ENCODE measurements at regions not wholly inside any gene's neighbourhood (a gene's known extent, or its start where the extent isn't known, plus 50 kb on each side); places are given as distances from the start of the nearest gene placed in this dataset.

GRCh38 chr10:9911488-9911887, 1106.2 kb upstream of the CELF2 start:
- ChIA-PET CTCF (no interaction called here), RAD21 (ENCODE audit: low non-redundant PET in 1 of 2, low total read pairs in 2 of 2, uncharacterized antibody in 2 of 2, unreplicated experiment in 2 of 2) (no interaction called here), POLR2A (no interaction called here)
- H3K9me2 ChIP-seq (ENCODE audit: insufficient read depth), result no peaks in the 10 kb centered on the region
- DNase-seq (ENCODE audit: low read depth, low spot score), result no peak
- H3K27me3 ChIP-seq (ENCODE audit: insufficient read depth, low read length), result no peaks in the 10 kb centered on the region
- BruUV-seq (replicated peaks), result no TSS peak
- ATAC-seq, result no peak
- no peak overlapping the region for H3K27ac ChIP-seq (ENCODE audit: low read depth, low read length)
- H2AFZ ChIP-seq (ENCODE audit: low read depth, low read length, poor library complexity, severe bottlenecking), result no peak overlapping the region
- no peak for TF ChIP-seq SRF (IDR thresholded peaks at IDR 0.05; ENCODE audit: low read depth)
- no peak for TF ChIP-seq POLR2A (IDR thresholded peaks at IDR 0.05; ENCODE audit: borderline replicate concordance, extremely low read depth, insufficient read depth, insufficient read length)
- TF ChIP-seq EZH2 (IDR thresholded peaks at IDR 0.05), result no peak
- no peak for TF ChIP-seq REST (IDR thresholded peaks at IDR 0.05; ENCODE audit: low read depth)
- no peak for TF ChIP-seq JUND (IDR thresholded peaks at IDR 0.05)
- no peak for TF ChIP-seq EGR1 (IDR thresholded peaks at IDR 0.05; ENCODE audit: low read depth)
- no peak overlapping the region for H3K4me2 ChIP-seq (ENCODE audit: low read length)
- H3K36me3 ChIP-seq (ENCODE audit: control insufficient read depth in 1 of 2, insufficient read depth in 2 of 2, low read length in 2 of 2), result no peaks in the 10 kb centered on the region
- intact Hi-C loops (cut with micrococcal nuclease), result no loop called here
- no peak overlapping the region for H3K9ac ChIP-seq (ENCODE audit: low read length)
- H3K4me1 ChIP-seq (ENCODE audit: control insufficient read depth in 1 of 2, insufficient read depth in 2 of 2, low read length in 2 of 2), result no peaks in the 10 kb centered on the region
- no peaks in the 10 kb centered on the region for H4K20me1 ChIP-seq (ENCODE audit: insufficient read depth)
- no peaks in the 10 kb centered on the region for H3K79me2 ChIP-seq (ENCODE audit: insufficient read depth, low read length)
- H3K4me3 ChIP-seq (replicated peaks in 1 of 2; ENCODE audit: low read depth in 1 of 2, low read length in 2 of 2), result no peak overlapping the region
- H3K9me3 ChIP-seq (ENCODE audit: control insufficient read depth in 1 of 2, insufficient read depth in 1 of 2, low read depth in 1 of 2, low read length in 2 of 2), result peaks cover 5 to 26% of the 10 kb centered on the region in 2 experiments; a peak in 2 of 4 replicates

GRCh38 chr10:9913876-9914514, 1103.7 kb upstream of the CELF2 start:
- no peaks in the 10 kb centered on the region for H3K9me2 ChIP-seq (ENCODE audit: insufficient read depth)
- TF ChIP-seq ZNF274 (IDR thresholded peaks at IDR 0.05; ENCODE audit: low read depth, low read length), result no peak
- no peak for TF ChIP-seq EZH2phosphoT487 (IDR thresholded peaks at IDR 0.05; ENCODE audit: borderline replicate concordance)
- TF ChIP-seq RAD21 (IDR thresholded peaks at IDR 0.05; ENCODE audit: low read depth), result no peak
- TF ChIP-seq YY1 (IDR thresholded peaks at IDR 0.05; ENCODE audit: extremely low read depth, insufficient replicate concordance, low read depth, low read length), result no peak
- TF ChIP-seq FOSL1 (IDR thresholded peaks at IDR 0.05; ENCODE audit: low read depth), result no peak
- no peak for TF ChIP-seq TCF7L2 (IDR thresholded peaks at IDR 0.05; ENCODE audit: borderline replicate concordance, extremely low read depth, insufficient read depth, insufficient read length)
- no peak for TF ChIP-seq SP1 (IDR thresholded peaks at IDR 0.05; ENCODE audit: low read depth)
- H2AFZ ChIP-seq (ENCODE audit: low read depth, low read length, poor library complexity, severe bottlenecking), result no peak overlapping the region
- H4K20me1 ChIP-seq (ENCODE audit: insufficient read depth), result no peaks in the 10 kb centered on the region
- ATAC-seq (no peak), DNase-seq (ENCODE audit: low read depth, low spot score) (no peak)
- H3K27me3 ChIP-seq (ENCODE audit: insufficient read depth, low read length), result no peaks in the 10 kb centered on the region
- H3K4me2 ChIP-seq (ENCODE audit: low read length), result no peak overlapping the region
- H3K27ac ChIP-seq (ENCODE audit: low read depth, low read length), result no peak overlapping the region
- H3K9me3 ChIP-seq (ENCODE audit: control insufficient read depth in 1 of 2, insufficient read depth in 1 of 2, low read depth in 1 of 2, low read length in 2 of 2), result peaks cover 5 to 28% of the 10 kb centered on the region in 2 experiments; a peak in 2 of 4 replicates
- intact Hi-C loops (cut with micrococcal nuclease), result no loop called here
- RAD21 ChIA-PET (ENCODE audit: low non-redundant PET in 1 of 2, low total read pairs in 2 of 2, uncharacterized antibody in 2 of 2, unreplicated experiment in 2 of 2), result no interaction called here
- no peaks in the 10 kb centered on the region for H3K36me3 ChIP-seq (ENCODE audit: control insufficient read depth in 1 of 2, insufficient read depth in 2 of 2, low read length in 2 of 2)
- H3K9ac ChIP-seq (ENCODE audit: low read length), result no peak overlapping the region
- H3K79me2 ChIP-seq (ENCODE audit: insufficient read depth, low read length), result no peaks in the 10 kb centered on the region
- CTCF ChIA-PET, result no interaction called here
- H3K4me1 ChIP-seq (ENCODE audit: control insufficient read depth in 1 of 2, insufficient read depth in 2 of 2, low read length in 2 of 2), result no peaks in the 10 kb centered on the region
- POLR2A ChIA-PET, result no interaction called here
- no peak overlapping the region for H3K4me3 ChIP-seq (replicated peaks in 1 of 2; ENCODE audit: low read depth in 1 of 2, low read length in 2 of 2)
- BruUV-seq (replicated peaks), result no TSS peak

All from HCT116 (cell line).